ENCODE measurements at regions not wholly inside any gene's neighbourhood (a gene's known extent, or its start where the extent isn't known, plus 50 kb on each side); places are given as distances from the start of the nearest gene placed in this dataset.

DNA sequence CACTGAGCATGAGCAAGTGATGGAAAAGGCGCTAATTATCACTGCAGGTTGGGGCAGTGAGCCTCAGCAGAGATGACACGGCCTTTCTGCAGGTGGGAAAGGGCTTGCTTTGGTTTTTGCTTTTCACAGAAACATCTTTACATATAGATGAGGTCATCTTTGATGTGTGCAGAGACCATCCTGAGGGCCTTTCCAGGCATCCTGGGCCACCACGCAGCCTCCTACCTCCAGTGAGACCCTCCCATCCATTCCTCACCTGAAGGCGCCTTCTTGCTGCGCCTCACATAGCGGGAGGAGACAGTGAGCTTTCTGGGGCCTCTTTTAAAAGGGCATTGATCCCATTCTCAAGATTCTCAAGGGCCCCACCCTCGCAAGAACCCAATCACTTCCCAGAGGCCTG is 235.3 kb upstream of the RAB6C start:
- Histone ChIP-seq H3K9me3 (ENCODE audit: control insufficient read depth in 4 of 4, low read length in 3 of 4) (no peaks in the 10 kb centered on the region), H3K27me3 (ENCODE audit: control insufficient read depth in 4 of 4, insufficient read depth in 4 of 4, low read length in 3 of 4) (no peaks in the 10 kb centered on the region), H3K9ac (ENCODE audit: low read depth in 1 of 2, low read length in 2 of 2) (no peak overlapping the region), H3K27ac (ENCODE audit: low read depth in 1 of 2, low read length in 2 of 2) (no peak overlapping the region), H3K4me1 (ENCODE audit: control insufficient read depth in 4 of 4, insufficient read depth in 4 of 4, low read length in 3 of 4) (no peaks in the 10 kb centered on the region), H3K4me3 (ENCODE audit: low read depth in 1 of 3, low read length in 3 of 3) (no peak overlapping the region), H3K36me3 (ENCODE audit: control insufficient read depth in 4 of 4, insufficient read depth in 3 of 4, low read depth in 1 of 4, low read length in 3 of 4) (no peaks in the 10 kb centered on the region)
- no peak for TF ChIP-seq GABPA (IDR thresholded peaks at IDR 0.05 in 1 of 2, conservative IDR thresholded peaks at IDR 0.05 in 1 of 2)
- TF ChIP-seq RXRA (IDR thresholded peaks at IDR 0.05): no peak
- TF ChIP-seq FOXA2 (IDR thresholded peaks at IDR 0.05): no peak
- no peak for TF ChIP-seq FOXA1 (IDR thresholded peaks at IDR 0.05)
- TF ChIP-seq EGR1 (IDR thresholded peaks at IDR 0.05; ENCODE audit: low read depth in 2 of 2): no peak
- TF ChIP-seq YY1 (IDR thresholded peaks at IDR 0.05): no peak
- no peak for TF ChIP-seq JUND (IDR thresholded peaks at IDR 0.05)
- TF ChIP-seq, protein P1, sequence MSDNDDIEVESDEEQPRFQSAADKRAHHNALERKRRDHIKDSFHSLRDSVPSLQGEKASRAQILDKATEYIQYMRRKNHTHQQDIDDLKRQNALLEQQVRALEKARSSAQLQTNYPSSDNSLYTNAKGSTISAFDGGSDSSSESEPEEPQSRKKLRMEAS (IDR thresholded peaks at IDR 0.05): no peak
- TF ChIP-seq NR2F2 (IDR thresholded peaks at IDR 0.05): no peak
- TF ChIP-seq HNF4A (conservative IDR thresholded peaks at IDR 0.05): no peak
- TF ChIP-seq, protein P2, sequence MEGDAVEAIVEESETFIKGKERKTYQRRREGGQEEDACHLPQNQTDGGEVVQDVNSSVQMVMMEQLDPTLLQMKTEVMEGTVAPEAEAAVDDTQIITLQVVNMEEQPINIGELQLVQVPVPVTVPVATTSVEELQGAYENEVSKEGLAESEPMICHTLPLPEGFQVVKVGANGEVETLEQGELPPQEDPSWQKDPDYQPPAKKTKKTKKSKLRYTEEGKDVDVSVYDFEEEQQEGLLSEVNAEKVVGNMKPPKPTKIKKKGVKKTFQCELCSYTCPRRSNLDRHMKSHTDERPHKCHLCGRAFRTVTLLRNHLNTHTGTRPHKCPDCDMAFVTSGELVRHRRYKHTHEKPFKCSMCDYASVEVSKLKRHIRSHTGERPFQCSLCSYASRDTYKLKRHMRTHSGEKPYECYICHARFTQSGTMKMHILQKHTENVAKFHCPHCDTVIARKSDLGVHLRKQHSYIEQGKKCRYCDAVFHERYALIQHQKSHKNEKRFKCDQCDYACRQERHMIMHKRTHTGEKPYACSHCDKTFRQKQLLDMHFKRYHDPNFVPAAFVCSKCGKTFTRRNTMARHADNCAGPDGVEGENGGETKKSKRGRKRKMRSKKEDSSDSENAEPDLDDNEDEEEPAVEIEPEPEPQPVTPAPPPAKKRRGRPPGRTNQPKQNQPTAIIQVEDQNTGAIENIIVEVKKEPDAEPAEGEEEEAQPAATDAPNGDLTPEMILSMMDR (IDR thresholded peaks at IDR 0.05; ENCODE audit: low read depth, low read length, missing input control): no peak
- TF ChIP-seq, protein P3, sequence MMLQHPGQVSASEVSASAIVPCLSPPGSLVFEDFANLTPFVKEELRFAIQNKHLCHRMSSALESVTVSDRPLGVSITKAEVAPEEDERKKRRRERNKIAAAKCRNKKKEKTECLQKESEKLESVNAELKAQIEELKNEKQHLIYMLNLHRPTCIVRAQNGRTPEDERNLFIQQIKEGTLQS (IDR thresholded peaks at IDR 0.05): no peak
- no peak for DNase-seq (ENCODE audit: low spot score)
- 92% methylated on average over 7 of the region's 7 CpGs for WGBS

DNA sequence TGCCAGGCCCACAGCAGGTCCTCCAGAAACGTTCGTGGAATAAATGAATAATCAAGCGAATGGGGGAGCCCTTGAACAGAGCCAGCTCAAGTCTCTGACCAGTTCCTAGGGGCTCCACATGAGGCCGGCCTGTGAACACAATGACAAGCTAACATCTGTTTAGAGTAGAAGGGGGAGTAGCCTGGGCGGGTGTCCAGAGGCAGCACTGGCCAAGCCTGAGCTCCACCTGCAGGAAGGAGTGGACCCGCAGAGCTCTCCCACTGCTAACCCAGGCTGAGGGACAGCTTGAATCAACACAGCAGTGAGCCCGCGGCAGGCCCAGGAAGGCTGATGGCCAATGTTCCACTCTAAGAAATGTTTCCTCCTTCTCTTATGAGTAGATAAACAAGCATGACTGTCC is 234.8 kb upstream of the RAB6C start:
- H3K27me3 ChIP-seq (ENCODE audit: control insufficient read depth in 4 of 4, insufficient read depth in 4 of 4, low read length in 3 of 4): no peaks in the 10 kb centered on the region
- 67% methylated on average over 8 of the region's 8 CpGs for WGBS
- no peaks in the 10 kb centered on the region for H3K4me1 ChIP-seq (ENCODE audit: control insufficient read depth in 4 of 4, insufficient read depth in 4 of 4, low read length in 3 of 4)
- H3K9me3 ChIP-seq (ENCODE audit: control insufficient read depth in 4 of 4, low read length in 3 of 4): no peaks in the 10 kb centered on the region
- H3K4me3 ChIP-seq (ENCODE audit: low read depth in 1 of 3, low read length in 3 of 3): no peak overlapping the region
- H3K27ac ChIP-seq (ENCODE audit: low read depth in 1 of 2, low read length in 2 of 2): no peak overlapping the region
- H3K36me3 ChIP-seq (ENCODE audit: control insufficient read depth in 4 of 4, insufficient read depth in 3 of 4, low read depth in 1 of 4, low read length in 3 of 4): no peaks in the 10 kb centered on the region
- H3K9ac ChIP-seq (ENCODE audit: low read depth in 1 of 2, low read length in 2 of 2): no peak overlapping the region
- no peak for DNase-seq (ENCODE audit: low spot score)
- TF ChIP-seq, protein P4, sequence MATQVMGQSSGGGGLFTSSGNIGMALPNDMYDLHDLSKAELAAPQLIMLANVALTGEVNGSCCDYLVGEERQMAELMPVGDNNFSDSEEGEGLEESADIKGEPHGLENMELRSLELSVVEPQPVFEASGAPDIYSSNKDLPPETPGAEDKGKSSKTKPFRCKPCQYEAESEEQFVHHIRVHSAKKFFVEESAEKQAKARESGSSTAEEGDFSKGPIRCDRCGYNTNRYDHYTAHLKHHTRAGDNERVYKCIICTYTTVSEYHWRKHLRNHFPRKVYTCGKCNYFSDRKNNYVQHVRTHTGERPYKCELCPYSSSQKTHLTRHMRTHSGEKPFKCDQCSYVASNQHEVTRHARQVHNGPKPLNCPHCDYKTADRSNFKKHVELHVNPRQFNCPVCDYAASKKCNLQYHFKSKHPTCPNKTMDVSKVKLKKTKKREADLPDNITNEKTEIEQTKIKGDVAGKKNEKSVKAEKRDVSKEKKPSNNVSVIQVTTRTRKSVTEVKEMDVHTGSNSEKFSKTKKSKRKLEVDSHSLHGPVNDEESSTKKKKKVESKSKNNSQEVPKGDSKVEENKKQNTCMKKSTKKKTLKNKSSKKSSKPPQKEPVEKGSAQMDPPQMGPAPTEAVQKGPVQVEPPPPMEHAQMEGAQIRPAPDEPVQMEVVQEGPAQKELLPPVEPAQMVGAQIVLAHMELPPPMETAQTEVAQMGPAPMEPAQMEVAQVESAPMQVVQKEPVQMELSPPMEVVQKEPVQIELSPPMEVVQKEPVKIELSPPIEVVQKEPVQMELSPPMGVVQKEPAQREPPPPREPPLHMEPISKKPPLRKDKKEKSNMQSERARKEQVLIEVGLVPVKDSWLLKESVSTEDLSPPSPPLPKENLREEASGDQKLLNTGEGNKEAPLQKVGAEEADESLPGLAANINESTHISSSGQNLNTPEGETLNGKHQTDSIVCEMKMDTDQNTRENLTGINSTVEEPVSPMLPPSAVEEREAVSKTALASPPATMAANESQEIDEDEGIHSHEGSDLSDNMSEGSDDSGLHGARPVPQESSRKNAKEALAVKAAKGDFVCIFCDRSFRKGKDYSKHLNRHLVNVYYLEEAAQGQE (IDR thresholded peaks at IDR 0.05): no peak
- TF ChIP-seq FOXA1 (IDR thresholded peaks at IDR 0.05): no peak
- no peak for TF ChIP-seq HNF4A (conservative IDR thresholded peaks at IDR 0.05)
- TF ChIP-seq RAD21 (IDR thresholded peaks at IDR 0.05): no peak

Data from liver (tissue), 8 donors.